ENCODE measurements at regions not wholly inside any gene's neighbourhood (a gene's known extent, or its start where the extent isn't known, plus 50 kb on each side); places are given as distances from the start of the nearest gene placed in this dataset.
"Not testable (repeated sequence)": the region's sequence is repeated elsewhere in the genome, so short reads cannot be mapped to it uniquely, and the experiment has no call there.

DNA sequence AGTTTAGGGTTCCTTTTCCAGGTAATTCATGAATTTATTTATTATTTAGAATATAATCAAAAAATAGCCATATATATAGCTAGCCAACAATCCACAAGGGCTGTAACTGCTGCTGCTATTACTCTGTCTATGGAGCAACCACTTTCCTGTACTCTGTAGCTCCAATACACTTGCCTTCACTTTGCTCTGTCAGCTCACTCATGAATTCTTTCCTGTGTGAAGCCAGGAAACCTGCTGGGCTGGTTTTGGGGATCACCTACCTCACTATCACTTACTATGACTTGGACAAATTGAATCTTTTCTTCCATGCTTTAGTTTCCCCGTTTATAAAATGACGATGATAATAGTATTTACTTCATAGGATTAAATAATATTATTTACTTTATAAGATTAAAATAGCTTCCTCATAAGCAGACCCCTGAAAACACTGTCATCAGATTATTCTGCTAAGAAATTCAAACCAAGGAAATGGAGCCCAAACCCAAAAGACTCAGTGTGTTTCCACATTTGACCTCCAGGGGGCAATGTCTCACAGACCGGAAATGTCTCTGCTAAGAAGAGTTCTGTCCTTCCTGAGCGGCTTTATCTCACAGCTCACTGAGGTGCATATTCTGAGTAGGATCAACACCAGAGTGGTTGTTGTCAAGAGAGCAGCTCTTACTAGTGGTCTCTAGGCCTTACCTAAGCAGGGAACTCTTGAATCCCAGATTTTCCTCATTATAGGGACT is 457.1 kb downstream of the DAD1 start:
- no peak for DNase-seq

DNA sequence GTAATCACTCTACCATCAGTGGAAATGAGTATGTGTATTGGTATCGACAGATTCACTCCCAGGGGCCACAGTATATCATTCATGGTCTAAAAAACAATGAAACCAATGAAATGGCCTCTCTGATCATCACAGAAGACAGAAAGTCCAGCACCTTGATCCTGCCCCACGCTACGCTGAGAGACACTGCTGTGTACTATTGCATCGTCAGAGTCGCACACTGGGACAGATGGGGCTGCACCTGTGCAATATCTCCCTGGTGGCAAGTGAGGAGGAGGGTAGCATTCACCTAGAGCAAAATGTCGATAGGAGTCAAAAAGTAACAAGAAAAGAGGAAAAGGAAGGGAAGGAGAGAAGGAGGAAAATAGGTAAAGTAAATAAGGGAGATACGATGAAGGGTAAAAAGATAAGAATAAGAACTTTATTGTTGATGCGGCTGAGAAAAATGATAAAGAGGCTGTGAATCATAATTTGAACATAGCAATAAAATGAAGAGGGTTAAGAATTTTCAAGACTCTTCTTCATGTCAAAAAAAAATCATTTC is 450.5 kb upstream of the OR4E1 start:
- DNase-seq: no peak

DNA sequence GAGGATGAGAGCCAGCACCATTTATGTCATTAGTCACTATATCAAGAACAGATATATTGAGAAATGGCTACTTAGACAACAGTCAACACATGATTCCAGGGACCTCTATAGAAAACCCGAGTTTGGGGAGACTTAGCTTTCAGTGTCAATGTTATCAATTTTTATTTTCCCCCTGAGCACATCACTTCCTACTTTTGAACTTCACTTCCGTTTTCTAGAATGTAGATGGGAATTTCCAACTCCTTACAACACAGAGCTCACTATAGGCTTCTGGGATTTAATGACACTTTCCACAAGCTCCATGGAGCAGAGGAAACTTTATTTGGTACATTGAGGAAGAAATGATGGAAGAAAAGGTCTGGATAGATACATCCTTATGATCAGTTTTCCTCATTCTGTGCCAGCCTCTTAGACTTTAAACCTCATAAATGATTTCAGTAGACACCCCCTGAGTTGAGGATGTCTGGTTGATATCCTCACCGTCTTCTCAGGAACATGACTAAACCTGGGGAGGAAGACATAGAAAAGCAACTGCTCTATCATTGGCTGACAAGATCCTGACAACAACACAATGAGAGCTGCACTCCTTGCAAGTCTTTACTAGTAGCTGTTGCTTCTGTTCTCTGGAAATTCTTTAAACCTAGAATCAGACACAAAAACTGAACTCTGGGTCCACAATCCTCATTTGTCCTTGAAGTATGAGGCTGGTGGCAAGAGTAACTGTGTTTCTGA is 449.4 kb upstream of the OR4E1 start:
- no peak for DNase-seq

DNA sequence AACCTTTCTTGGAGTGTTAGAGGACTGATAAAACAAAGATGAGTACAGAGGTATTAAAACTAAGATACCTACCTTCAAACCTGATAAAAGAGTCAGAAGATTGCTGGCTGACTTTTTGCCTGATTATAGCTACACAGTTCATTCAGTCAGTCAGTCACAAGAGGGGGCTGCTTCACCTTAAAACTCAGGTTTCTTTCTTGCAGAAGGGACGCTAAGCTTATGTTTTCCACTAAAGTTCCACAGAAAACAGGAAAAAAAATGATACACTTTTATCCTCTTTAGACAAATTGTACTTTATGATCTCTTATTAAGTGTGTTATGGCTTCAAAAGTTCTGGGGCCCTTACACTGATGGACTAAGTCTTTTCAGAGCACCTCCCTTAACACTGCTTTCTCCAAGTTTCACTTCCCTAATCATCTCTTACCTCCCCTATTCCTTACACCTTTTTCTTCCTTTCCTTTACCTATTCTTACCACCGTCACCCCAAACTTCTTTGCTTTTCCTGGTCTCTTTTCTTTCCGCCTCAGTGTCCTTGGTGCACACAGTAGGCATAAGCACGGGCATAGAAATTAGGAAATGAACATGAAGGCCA is 448.7 kb upstream of the OR4E1 start:
- no peak for DNase-seq

DNA sequence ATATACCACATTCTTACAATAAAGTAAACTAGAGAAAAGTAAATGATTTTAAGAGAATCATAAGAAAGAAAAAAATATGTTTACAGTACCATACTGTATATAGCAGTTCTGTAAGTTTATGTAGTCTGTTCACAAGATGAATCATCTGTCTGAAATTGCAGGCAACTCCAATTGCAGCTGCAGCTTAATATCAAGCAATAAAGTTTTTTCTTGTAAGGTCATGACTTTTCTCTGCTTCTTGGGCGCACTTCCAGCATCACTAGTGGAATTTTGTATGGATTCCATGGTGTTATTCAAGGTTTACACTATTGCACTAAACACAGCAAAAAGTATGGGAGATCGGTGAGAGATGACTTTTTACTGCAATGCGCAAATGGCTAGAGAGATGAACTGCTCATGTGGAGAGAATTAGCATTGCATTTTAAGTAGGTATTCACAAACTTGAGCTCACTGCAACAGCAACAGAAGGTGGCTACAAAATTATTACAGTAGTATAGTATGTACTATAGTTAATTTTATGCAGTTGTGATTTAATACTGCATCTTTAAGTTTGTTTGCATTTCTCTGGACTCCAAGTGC is 445.4 kb upstream of the OR4E1 start:
- DNase-seq: no peak

DNA sequence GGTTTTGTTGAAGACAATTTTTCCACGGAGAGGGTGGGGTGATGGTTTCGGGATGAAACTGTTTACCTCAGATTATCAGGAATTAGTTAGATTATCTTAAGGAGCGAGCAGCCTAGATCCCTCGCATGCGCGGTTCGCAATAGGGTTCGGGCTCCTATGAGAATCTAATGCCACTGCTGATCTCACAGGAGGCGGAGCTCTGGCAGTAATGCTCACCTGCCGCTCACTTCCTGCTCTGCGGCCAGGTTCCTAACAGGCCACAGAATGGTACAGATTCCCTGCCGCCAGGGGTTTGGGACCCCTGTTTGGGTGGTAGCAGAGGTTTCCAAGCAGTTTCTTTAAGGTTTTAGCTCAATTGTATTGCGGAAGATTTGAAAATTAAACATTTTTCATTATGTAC is 439.8 kb upstream of the OR4E1 start:
- DNase-seq: peak in 1 of 2 experiments; percentile 8

DNA sequence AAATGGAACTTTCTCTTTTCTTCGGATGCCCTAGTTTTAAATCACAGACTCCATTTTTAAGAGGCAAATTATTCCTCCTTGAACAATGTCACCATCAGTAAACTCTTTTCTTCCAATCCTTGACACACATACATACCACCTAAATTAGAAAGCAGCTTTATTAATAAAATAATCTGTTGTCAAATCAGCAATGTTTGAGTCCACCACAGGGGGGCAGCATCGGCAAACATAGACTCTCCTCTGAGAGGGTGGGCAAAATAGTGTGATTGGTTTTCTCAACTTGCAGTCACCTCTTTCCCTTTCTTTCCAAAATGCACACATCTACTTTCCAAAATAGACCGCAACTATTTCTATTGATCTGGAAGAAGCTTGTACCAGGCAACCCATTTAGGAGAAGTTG is 438.4 kb upstream of the OR4E1 start:
- DNase-seq: no peak

DNA sequence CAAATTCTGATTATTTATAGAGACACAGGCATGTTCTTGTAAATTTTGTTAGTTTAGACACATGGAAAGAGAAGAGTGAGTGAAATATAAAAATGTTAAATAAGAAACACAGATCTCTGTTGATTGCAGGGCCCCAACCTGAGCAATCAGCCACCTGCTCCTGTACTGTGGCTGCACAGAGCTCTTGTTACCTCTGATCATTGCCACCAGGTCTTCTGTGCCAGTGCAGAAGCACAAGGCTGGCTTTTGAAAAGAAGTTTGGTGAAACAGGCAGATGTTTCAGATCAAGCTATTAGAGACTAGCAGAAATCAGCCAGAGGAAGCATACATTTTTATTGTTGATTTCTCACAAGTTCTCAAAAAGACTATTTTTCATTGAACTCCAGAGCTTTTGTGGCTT is 434.1 kb upstream of the OR4E1 start:
- DNase-seq: no peak

DNA sequence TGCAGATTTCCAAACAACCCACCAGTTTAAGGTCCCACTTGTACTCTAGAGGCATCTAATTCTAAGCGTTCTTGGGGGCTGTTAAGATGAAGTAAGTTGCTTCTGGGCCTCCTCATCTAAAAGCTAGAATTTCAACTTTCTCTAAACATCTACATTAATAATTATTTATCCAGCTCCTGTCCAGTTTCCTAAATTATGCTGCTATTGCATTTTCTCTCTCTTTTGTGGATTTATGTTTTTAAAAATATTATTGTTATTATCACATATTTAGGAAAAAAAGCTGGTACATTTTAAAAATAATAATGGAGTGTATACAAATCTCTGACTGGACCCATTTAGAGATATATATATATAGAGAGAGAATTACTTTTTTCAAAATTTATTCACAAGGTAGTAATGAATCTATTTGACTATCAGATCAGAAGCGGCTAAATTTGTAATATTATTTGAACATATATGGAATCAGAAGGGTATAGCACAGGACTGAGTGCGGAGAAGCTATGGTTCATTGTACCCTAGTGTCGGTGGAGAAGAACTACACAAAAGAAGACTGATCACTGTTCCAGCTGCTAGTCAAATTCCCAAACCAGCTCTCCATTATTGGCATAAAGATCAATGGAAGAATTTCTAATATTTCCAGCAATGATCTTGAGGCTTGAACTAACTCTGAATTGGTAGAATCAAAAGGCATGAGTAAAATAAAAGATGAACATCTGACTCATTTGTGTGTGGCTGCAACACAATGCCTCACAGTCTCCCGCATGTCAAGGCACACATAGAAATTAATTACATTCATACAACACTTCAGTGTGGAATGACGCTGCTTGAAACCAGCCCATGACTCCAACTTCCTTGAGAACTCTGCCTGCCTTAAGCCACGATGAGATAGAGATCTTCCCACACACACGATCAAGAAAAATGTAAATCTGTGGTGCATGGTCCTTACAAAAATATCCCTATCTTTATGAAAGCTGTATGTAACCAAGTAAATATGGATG is 433.4 kb upstream of the OR4E1 start:
- no peak for DNase-seq

DNA sequence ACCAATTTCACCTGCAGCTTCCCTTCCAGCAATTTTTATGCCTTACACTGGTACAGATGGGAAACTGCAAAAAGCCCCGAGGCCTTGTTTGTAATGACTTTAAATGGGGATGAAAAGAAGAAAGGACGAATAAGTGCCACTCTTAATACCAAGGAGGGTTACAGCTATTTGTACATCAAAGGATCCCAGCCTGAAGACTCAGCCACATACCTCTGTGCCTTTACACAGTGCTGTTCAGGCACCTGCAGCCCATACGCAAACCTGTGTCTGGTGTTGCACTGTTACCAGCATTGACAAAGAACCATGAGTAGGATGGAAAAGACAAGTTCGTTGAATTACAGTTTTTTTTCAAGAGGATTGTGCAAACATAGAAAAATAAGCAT is 432.0 kb upstream of the OR4E1 start:
- no peak for DNase-seq

DNA sequence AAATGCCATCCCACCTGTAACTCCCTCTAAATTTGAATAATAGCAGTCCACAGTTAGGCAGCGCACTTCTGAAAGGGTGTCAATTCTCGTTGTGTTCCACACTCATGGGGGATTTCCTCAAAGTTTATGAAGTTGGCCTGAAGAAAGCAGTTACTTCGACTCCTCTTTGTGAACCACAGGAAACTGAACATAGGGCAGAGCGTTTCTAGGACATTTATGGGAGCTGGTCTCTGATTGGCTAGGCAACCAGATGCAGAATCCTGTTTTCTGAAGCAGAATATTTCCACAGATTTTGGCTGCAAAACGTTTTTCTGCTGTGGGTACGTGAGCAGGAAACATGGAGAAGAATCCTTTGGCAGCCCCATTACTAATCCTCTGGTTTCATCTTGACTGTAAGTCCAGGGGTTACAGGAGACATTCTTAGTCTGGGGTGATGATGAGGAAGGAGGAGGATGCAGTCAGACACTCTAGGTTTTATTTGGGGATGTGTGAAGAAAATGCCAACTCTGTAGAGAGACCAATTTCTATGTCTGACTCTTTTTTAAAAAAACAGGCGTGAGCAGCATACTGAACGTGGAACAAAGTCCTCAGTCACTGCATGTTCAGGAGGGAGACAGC is 431.5 kb upstream of the OR4E1 start:
- no peak for DNase-seq

DNA sequence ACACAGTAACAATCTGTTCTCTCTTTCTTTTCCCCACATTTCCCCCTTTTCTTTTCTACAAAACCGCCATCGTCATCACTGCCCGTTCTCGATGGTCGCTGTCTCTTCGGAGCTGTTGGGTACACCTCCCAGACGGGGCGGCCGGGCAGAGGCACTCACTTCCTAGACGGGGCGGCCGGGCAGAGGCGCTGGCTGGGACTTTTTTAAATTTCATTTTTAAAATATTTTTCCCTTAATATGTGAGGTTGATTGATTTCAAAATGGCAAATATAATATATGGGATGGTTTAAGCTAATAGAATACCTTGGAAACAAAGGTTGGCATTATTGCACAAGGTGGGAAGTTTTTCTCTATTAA is 427.1 kb upstream of the OR4E1 start:
- not testable (repeated sequence) for DNase-seq

DNA sequence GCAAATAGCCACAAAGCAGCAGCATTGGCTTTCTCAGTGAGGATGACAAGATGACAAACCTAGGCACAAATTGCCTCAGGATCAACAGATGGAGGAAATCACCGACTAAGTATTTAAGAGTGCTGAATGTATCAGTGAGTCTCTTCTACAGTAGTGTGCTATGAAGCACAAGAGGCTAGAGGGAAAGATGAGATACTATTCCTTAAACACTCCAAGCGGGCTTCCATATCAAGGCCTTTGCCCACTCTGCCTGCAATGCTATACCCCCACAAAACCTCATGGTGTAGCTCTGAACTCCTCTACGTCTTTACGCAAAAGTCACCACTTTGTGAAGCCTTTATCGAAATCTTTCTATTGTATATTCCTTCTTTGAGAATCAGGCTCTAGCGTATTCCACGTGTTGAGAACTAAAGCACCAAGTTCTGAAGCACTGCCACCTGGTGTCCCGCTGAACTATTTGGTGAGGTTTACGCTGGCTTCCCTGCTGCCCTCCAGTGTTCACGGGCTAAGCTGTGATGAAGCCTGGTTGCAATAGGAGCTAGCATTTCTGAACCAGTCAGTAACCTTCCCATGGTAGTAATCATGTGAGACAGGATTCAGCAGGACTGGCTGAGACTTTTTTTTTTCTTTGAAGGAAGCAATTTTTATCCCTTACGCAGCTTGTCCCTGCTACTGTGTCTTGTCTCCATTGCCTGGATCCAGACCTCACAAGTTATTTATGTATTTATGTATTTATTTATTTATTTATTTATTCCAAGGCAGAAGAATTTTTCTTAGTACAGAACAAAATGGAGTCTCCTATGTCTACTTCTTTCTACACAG is 426.5 kb upstream of the OR4E1 start:
- DNase-seq: peak; percentile 39 to 63

DNA sequence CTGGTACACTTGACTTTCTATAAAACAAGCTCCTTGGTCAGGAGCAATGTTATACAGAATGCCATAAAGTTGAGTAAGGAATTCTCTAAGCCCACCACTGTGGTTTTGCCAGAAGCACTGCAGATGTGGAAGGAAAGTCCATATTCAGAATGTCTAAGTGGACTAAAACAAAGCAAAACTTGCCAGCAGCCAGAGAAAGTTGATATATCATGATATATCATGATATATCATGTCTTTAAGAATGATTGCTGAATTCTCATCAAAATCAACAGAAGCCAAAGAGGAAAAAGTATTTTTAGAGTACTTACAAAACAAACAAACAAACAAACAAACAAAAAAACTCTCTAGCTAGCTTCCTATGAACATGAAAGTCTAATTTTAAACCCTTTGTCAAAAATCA is 424.8 kb upstream of the OR4E1 start:
- DNase-seq: no peak

DNA sequence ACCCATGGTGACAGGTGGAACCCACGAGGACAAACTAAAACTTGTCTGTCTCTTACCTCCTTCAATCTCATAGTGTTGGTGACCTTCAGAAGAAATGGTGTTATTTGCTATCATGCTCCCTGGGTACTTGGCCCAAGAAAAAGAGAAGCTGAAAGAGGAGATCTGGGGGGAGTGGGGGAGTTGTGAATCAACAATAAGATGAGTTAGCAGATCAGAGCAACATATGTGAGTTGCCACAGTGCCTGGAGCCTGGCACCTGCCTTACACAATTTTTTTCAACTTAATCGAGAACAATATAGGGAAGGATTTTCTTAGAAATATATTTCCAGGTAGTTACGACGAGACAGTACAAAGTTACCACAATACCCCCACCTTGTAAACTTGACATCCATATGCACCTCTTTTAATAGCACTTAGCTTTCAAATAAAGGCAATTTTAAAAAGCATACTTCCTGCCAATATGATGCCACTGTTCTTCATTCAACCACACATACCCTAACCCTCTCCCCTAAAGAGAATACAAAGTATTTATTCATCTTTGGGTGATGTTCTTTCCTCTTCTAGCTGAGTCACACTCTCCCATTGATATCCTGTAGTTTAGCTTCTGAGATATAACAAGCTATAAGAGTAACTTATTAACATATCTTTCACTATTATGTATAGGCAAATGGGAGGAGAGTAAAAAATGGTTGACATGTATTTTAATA is 424.1 kb upstream of the OR4E1 start:
- no peak for DNase-seq

DNA sequence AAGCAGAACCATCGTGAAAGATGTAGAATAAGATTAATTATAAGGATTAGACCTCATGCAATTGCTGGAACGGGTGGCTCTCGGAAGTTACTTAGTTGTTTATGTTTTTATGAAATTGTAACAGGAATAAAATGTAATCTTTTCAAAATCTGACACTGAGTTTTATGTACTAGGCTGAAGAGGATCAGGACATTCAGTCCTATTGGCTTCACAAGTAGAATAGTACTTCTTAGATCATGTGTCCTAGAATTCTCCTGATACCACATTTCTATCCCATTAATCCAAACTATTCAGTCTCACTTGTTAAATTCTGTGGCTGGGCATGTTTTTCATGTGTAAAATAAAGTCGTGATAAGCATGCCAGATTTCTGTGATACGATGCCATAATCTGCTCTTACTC is 423.5 kb upstream of the OR4E1 start:
- DNase-seq: no peak

DNA sequence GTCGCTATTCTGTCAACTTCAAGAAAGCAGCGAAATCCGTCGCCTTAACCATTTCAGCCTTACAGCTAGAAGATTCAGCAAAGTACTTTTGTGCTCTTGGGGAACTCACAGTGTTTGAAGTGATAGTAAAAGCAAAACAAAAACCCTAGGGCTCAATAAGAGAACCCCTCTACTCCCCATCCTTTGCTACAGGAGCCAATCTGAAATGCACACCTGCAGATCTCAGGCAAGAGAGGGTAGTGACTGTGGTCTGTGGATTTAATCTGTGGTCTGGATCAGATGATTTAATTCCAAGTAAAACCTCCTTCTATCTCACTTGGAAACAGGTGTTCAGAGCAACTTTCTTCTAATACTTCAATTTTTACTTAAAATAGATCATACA is 422.9 kb upstream of the OR4E1 start:
- DNase-seq: no peak

DNA sequence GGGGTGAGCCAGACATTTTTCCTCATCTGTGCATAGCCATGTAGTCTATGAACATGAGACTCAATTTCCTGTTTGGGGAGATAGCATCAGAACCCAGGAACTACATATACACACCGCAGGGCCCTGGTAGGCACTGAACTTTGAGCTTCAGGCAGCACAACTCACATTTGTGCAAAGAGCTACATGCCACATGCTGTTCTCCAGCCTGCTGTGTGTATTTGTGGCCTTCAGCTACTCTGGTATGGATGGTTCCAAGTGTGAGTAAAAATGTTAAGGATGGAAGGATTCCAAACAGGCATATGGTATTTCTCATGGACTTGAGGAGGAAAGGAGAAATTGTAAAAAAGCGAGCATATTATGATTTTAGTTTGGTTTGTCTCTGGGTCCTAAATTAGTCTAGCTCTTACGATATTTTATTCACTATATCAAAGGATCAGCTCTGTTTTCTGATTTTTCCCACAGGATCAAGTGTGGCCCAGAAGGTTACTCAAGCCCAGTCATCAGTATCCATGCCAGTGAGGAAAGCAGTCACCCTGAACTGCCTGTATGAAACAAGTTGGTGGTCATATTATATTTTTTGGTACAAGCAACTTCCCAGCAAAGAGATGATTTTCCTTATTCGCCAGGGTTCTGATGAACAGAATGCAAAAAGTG is 422.4 kb upstream of the OR4E1 start:
- DNase-seq: no peak

DNA sequence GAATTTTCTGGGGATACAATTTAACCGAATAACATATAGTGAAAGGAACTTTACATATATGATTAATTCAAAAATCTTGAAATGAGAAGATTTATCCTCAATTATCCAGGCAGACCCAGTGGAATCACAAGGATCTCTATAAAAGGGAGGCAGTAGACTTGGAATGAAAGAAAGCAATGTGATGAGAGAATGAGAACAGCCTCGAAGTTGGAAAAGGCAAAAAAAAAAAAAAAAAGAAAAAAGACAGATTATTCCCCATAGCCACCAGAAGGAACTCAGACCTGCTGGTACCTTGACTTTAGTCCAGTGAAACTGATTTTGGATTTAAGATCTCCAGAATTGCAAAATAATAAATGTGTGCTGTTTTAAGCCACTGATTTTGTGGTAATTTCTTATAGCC is 416.3 kb upstream of the OR4E1 start:
- DNase-seq: no peak

Measured in NCI-H1930 (cell line).